ENCODE measurements at regions not wholly inside any gene's neighbourhood (a gene's known extent, or its start where the extent isn't known, plus 50 kb on each side); places are given as distances from the start of the nearest gene placed in this dataset.
"Not testable (repeated sequence)": the region's sequence is repeated elsewhere in the genome, so short reads cannot be mapped to it uniquely, and the experiment has no call there.

GRCh38 chr5:159784993-159785392 lies 131.3 kb upstream of the ADRA1B start:
- no peak for DNase-seq (ENCODE audit: low read depth)

GRCh38 chr5:159785656-159786055 lies 130.6 kb upstream of the ADRA1B start:
- DNase-seq (ENCODE audit: low read depth): no peak

GRCh38 chr5:159786201-159786600 lies 130.1 kb upstream of the ADRA1B start:
- no peak for DNase-seq (ENCODE audit: low read depth)

GRCh38 chr5:159786901-159787691 lies 129.2 kb upstream of the ADRA1B start:
- no peak for DNase-seq (ENCODE audit: low read depth)

GRCh38 chr5:159787837-159788236 lies 128.4 kb upstream of the ADRA1B start:
- DNase-seq (ENCODE audit: low read depth): no peak

- DNase-seq (ENCODE audit: low read depth): no peak
Observed at GRCh38 chr5:159788835-159789331, 127.4 kb upstream of the ADRA1B start.

GRCh38 chr5:159792180-159792579 lies 124.1 kb upstream of the ADRA1B start:
- no peak for DNase-seq (ENCODE audit: low read depth)

GRCh38 chr5:159797261-159797970 lies 118.9 kb upstream of the ADRA1B start:
- no peak for DNase-seq (ENCODE audit: low read depth)

- no peak for DNase-seq (ENCODE audit: low read depth)
Observed at GRCh38 chr5:159799701-159800100, 116.6 kb upstream of the ADRA1B start.

GRCh38 chr5:159800131-159800840 lies 116.0 kb upstream of the ADRA1B start:
- DNase-seq (ENCODE audit: low read depth): no peak

- no peak for DNase-seq (ENCODE audit: low read depth)
Observed at GRCh38 chr5:159801303-159801702, 115.0 kb upstream of the ADRA1B start.

GRCh38 chr5:159802661-159803060 lies 113.6 kb upstream of the ADRA1B start:
- no peak for DNase-seq (ENCODE audit: low read depth)

- no peak for DNase-seq (ENCODE audit: low read depth)
Observed at GRCh38 chr5:159804121-159804520, 112.2 kb upstream of the ADRA1B start.

GRCh38 chr5:159805021-159805420 lies 111.3 kb upstream of the ADRA1B start:
- no peak for DNase-seq (ENCODE audit: low read depth)

- not testable (repeated sequence) for DNase-seq (ENCODE audit: low read depth)
Observed at GRCh38 chr5:159807135-159807534, 109.1 kb upstream of the ADRA1B start.

- DNase-seq (ENCODE audit: low read depth): no peak
Observed at GRCh38 chr5:159807586-159807985, 108.7 kb upstream of the ADRA1B start.

GRCh38 chr5:159811712-159812111 lies 104.6 kb upstream of the ADRA1B start:
- DNase-seq (ENCODE audit: low read depth): no peak

- not testable (repeated sequence) for DNase-seq (ENCODE audit: low read depth)
Observed at GRCh38 chr5:159812759-159813158, 103.5 kb upstream of the ADRA1B start.

- no peak for DNase-seq (ENCODE audit: low read depth)
Observed at GRCh38 chr5:159814222-159814621, 102.1 kb upstream of the ADRA1B start.

GRCh38 chr5:159814805-159815585 lies 101.3 kb upstream of the ADRA1B start:
- no peak for DNase-seq (ENCODE audit: low read depth)

GRCh38 chr5:159817262-159818029 lies 98.8 kb upstream of the ADRA1B start:
- DNase-seq (ENCODE audit: low read depth): no peak
